NB4 (cell line): ENCODE measurements at regions not wholly inside any gene's neighbourhood (a gene's known extent, or its start where the extent isn't known, plus 50 kb on each side); places are given as distances from the start of the nearest gene placed in this dataset.

ENCODE experiments used
- TF ChIP-seq, protein P1 (sequence below): IDR thresholded peaks from 2 replicates; pipeline ENCODE4 v1.6.1; 2011; ENCODE audit warnings: low read depth, low read length
- TF ChIP-seq, protein P2 (sequence below): IDR thresholded peaks from one replicate; pipeline ENCODE4 v1.5.1; 2012; ENCODE audit warnings: low read depth, low read length

DNA sequence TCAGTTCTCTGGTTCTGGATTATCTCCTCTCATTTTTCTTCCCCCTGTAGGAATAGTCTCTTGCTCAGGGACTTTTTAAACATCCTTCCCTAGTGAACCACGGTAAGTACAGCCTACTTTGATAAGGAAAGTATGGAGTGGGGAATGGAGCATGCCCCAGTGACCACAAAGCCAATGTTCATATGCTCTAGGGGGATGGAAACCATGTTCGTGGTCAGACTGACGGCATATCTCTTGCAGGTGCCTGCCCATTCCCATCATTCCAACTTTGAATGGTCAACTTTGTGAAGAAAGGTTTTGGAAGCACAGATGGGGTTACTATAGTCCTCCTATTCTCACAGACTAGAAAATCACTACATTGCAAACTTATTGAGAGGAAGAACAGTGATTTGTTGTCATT is 332.5 kb upstream of the NCAM1 start:
- TF ChIP-seq, protein P1, sequence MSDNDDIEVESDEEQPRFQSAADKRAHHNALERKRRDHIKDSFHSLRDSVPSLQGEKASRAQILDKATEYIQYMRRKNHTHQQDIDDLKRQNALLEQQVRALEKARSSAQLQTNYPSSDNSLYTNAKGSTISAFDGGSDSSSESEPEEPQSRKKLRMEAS: no peak
- TF ChIP-seq, protein P2, sequence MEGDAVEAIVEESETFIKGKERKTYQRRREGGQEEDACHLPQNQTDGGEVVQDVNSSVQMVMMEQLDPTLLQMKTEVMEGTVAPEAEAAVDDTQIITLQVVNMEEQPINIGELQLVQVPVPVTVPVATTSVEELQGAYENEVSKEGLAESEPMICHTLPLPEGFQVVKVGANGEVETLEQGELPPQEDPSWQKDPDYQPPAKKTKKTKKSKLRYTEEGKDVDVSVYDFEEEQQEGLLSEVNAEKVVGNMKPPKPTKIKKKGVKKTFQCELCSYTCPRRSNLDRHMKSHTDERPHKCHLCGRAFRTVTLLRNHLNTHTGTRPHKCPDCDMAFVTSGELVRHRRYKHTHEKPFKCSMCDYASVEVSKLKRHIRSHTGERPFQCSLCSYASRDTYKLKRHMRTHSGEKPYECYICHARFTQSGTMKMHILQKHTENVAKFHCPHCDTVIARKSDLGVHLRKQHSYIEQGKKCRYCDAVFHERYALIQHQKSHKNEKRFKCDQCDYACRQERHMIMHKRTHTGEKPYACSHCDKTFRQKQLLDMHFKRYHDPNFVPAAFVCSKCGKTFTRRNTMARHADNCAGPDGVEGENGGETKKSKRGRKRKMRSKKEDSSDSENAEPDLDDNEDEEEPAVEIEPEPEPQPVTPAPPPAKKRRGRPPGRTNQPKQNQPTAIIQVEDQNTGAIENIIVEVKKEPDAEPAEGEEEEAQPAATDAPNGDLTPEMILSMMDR: no peak
